ENCODE measurements at regions not wholly inside any gene's neighbourhood (a gene's known extent, or its start where the extent isn't known, plus 50 kb on each side); places are given as distances from the start of the nearest gene placed in this dataset.

GRCh38 chr1:22326372-22326915, 125.2 kb upstream of the ZBTB40 start:
- no peak for TF ChIP-seq JUND (IDR thresholded peaks at IDR 0.05; ENCODE audit: low read depth)
- in situ Hi-C loops (cut with HindIII; ENCODE audit: low pct_unique_long_range_greater_than_20kb, low sequenced_read_pairs), result no loop called here
- no peak for DNase-seq (ENCODE audit: low read depth in 1 of 2, low spot score in 1 of 2)

- TF ChIP-seq JUND (IDR thresholded peaks at IDR 0.05; ENCODE audit: low read depth), result no peak
- in situ Hi-C loops (cut with HindIII; ENCODE audit: low pct_unique_long_range_greater_than_20kb, low sequenced_read_pairs), result no loop called here
- no peak for DNase-seq (ENCODE audit: low read depth in 1 of 2, low spot score in 1 of 2)
Measured at GRCh38 chr1:22326931-22327330, 124.7 kb upstream of the ZBTB40 start.

- TF ChIP-seq JUND (IDR thresholded peaks at IDR 0.05; ENCODE audit: low read depth), result no peak
- DNase-seq (ENCODE audit: low read depth in 1 of 2, low spot score in 1 of 2), result no peak
- in situ Hi-C loops (cut with HindIII; ENCODE audit: low pct_unique_long_range_greater_than_20kb, low sequenced_read_pairs), result no loop called here
Measured at GRCh38 chr1:22327411-22327810, 124.2 kb upstream of the ZBTB40 start.

GRCh38 chr1:22328331-22329147, 123.1 kb upstream of the ZBTB40 start:
- no peak for DNase-seq (ENCODE audit: low read depth in 1 of 2, low spot score in 1 of 2)
- no peak for TF ChIP-seq JUND (IDR thresholded peaks at IDR 0.05; ENCODE audit: low read depth)
- in situ Hi-C loops (cut with HindIII; ENCODE audit: low pct_unique_long_range_greater_than_20kb, low sequenced_read_pairs), result no loop called here

GRCh38 chr1:22329148-22329515, 122.5 kb upstream of the ZBTB40 start:
- no peak for DNase-seq (ENCODE audit: low read depth in 1 of 2, low spot score in 1 of 2)
- in situ Hi-C loops (cut with HindIII; ENCODE audit: low pct_unique_long_range_greater_than_20kb, low sequenced_read_pairs), result no loop called here
- TF ChIP-seq JUND (IDR thresholded peaks at IDR 0.05; ENCODE audit: low read depth), result no peak

- no peak for DNase-seq (ENCODE audit: low read depth in 1 of 2, low spot score in 1 of 2)
- TF ChIP-seq JUND (IDR thresholded peaks at IDR 0.05; ENCODE audit: low read depth), result no peak
- in situ Hi-C loops (cut with HindIII; ENCODE audit: low pct_unique_long_range_greater_than_20kb, low sequenced_read_pairs), result no loop called here
Measured at GRCh38 chr1:22330092-22330759, 121.4 kb upstream of the ZBTB40 start.

GRCh38 chr1:22330760-22331119, 120.9 kb upstream of the ZBTB40 start:
- TF ChIP-seq JUND (IDR thresholded peaks at IDR 0.05; ENCODE audit: low read depth), result no peak
- DNase-seq (ENCODE audit: low read depth in 1 of 2, low spot score in 1 of 2), result no peak
- in situ Hi-C loops (cut with HindIII; ENCODE audit: low pct_unique_long_range_greater_than_20kb, low sequenced_read_pairs), result no loop called here

- DNase-seq (ENCODE audit: low read depth in 1 of 2, low spot score in 1 of 2), result no peak
- TF ChIP-seq JUND (IDR thresholded peaks at IDR 0.05; ENCODE audit: low read depth), result no peak
- in situ Hi-C loops (cut with HindIII; ENCODE audit: low pct_unique_long_range_greater_than_20kb, low sequenced_read_pairs), result no loop called here
Measured at GRCh38 chr1:22331618-22332423, 119.8 kb upstream of the ZBTB40 start.

- in situ Hi-C loops (cut with HindIII; ENCODE audit: low pct_unique_long_range_greater_than_20kb, low sequenced_read_pairs), result no loop called here
- no peak for DNase-seq (ENCODE audit: low read depth in 1 of 2, low spot score in 1 of 2)
- no peak for TF ChIP-seq JUND (IDR thresholded peaks at IDR 0.05; ENCODE audit: low read depth)
Measured at GRCh38 chr1:22332424-22332717, 119.3 kb upstream of the ZBTB40 start.

- TF ChIP-seq JUND (IDR thresholded peaks at IDR 0.05; ENCODE audit: low read depth), result no peak
- in situ Hi-C loops (cut with HindIII; ENCODE audit: low pct_unique_long_range_greater_than_20kb, low sequenced_read_pairs), result no loop called here
- peak in 1 of 2 experiments; percentile 12 for DNase-seq (ENCODE audit: low read depth in 1 of 2, low spot score in 1 of 2)
Measured at GRCh38 chr1:22332795-22333499, 118.7 kb upstream of the ZBTB40 start.

GRCh38 chr1:22333516-22334121, 118.0 kb upstream of the ZBTB40 start:
- in situ Hi-C loops (cut with HindIII; ENCODE audit: low pct_unique_long_range_greater_than_20kb, low sequenced_read_pairs), result no loop called here
- DNase-seq (ENCODE audit: low read depth in 1 of 2, low spot score in 1 of 2), result no peak
- TF ChIP-seq JUND (IDR thresholded peaks at IDR 0.05; ENCODE audit: low read depth), result no peak
